HepG2 (cell line): ENCODE measurements at regions not wholly inside any gene's neighbourhood (a gene's known extent, or its start where the extent isn't known, plus 50 kb on each side); places are given as distances from the start of the nearest gene placed in this dataset.

Experiments used
- ATAC-seq: fragments of 200-7000 bp; cut with Tn5 transposase; 3 replicates; pipeline ENCODE4 v1.9.1; 2020; ENCODE audit warnings: mild to moderate bottlenecking, moderate library complexity
- BruUV-seq: library from RNA; stranded (reverse); fragments of 400-500 nt; replicated peaks from 2 replicates; lab custom pipeline; 2021; lab: Mats Ljungman, UMichigan
- CTCF ChIA-PET: fragments of 300-600 bp; formaldehyde crosslinking; extraction: SDS; loops from one replicate; lab custom pipeline; 2021; ENCODE audit warnings: low total read pairs, inconsistent platforms, low intra/inter-chr PET ratio; lab: Yijun Ruan, JAX
- POLR2A ChIA-PET: fragments of 350-600 bp; sonication (Branson Sonifier 250); formaldehyde crosslinking; loops from one replicate; lab custom pipeline; 2020; ENCODE audit warnings: antibody characterized with exemption, inconsistent platforms; lab: Yijun Ruan, JAX
- DNase-seq: peaks from one replicate; pipeline ENCODE4 v3.0.0-alpha.2; 2015; ENCODE audit warnings: low spot score
- FAIRE-seq: peaks from 3 replicates; lab custom pipeline; 2011; peaks lifted over from hg19 to GRCh38; lab: Jason Lieb, UNC
- H2AFZ ChIP-seq: one replicate; pipeline ENCODE4 v1.6.1; 2011; ENCODE audit warnings: low read length, inconsistent platforms
- H3K27ac ChIP-seq: fragments of 300-600 bp; 3 replicates; pipeline ENCODE4 v1.8.0; 2011; ENCODE audit warnings: mixed run types, mild to moderate bottlenecking, mixed read lengths, low read length, inconsistent platforms; ENCODE audit not compliant: insufficient read depth; ENCODE audit errors: extremely low read length
- H3K27me3 ChIP-seq, 2 experiments: fragments of 200-600 bp in 1 of 2; 2 replicates in 1 of 2; 3 replicates in 1 of 2; pipeline versions ENCODE4 v1.6.0 to v1.8.0; 2011; ENCODE audit warnings: low read length in 2 of 2, mild to moderate bottlenecking in 2 of 2, moderate library complexity in 2 of 2, inconsistent platforms in 1 of 2; ENCODE audit not compliant: insufficient read depth in 2 of 2, control insufficient read depth in 1 of 2
- H3K36me3 ChIP-seq, 2 experiments: fragments of 200-600 bp in 1 of 2; replicated peaks in 1 of 2; 2 replicates in 1 of 2; 3 replicates in 1 of 2; pipeline versions ENCODE4 v1.5.1 to v1.8.0; 2011; ENCODE audit warnings: low read length in 2 of 2, inconsistent platforms in 1 of 2; ENCODE audit not compliant: insufficient read depth in 2 of 2, control insufficient read depth in 1 of 2
- H3K4me1 ChIP-seq: 2 replicates; pipeline ENCODE4 v1.5.1; 2012; ENCODE audit warnings: low read length, inconsistent platforms; ENCODE audit not compliant: insufficient read depth
- H3K4me2 ChIP-seq: 2 replicates; pipeline ENCODE4 v1.6.0; 2011; ENCODE audit warnings: low read depth, low read length, inconsistent platforms
- H3K4me3 ChIP-seq, 3 experiments: fragments of 200-600 bp in 1 of 3; sonication (generic), shearing (Covaris generic) in 1 of 3; replicated peaks in 1 of 3; 2 replicates each; pipeline ENCODE4 v1.5.1; 2011 to 2016; ENCODE audit warnings: low read length in 3 of 3, inconsistent platforms in 2 of 3, low read depth in 2 of 3, mild to moderate bottlenecking in 2 of 3, control low read depth in 1 of 3, mixed read lengths in 1 of 3; ENCODE audit not compliant: insufficient read depth in 1 of 3
- H3K79me2 ChIP-seq: one replicate; pipeline ENCODE4 v1.6.1; 2011; ENCODE audit warnings: low read length, inconsistent platforms; ENCODE audit not compliant: insufficient read depth
- H3K9ac ChIP-seq: 2 replicates; pipeline ENCODE4 v1.6.0; 2011; ENCODE audit warnings: mild to moderate bottlenecking, low read depth, low read length, inconsistent platforms; ENCODE audit not compliant: insufficient read depth
- H3K9me3 ChIP-seq: 2 replicates; pipeline ENCODE4 v1.5.1; 2012; ENCODE audit warnings: mild to moderate bottlenecking, low read length
- H4K20me1 ChIP-seq: 2 replicates; pipeline ENCODE4 v1.6.0; 2011; ENCODE audit warnings: inconsistent platforms, mild to moderate bottlenecking, low read length, moderate library complexity; ENCODE audit not compliant: insufficient read depth
- ATF2 ChIP-seq: sonication (generic); formaldehyde crosslinking; IDR thresholded peaks from 2 replicates; pipeline ENCODE4 v1.4.0; 2020; ENCODE audit warnings: missing genetic modification reagents
- CREB1 ChIP-seq, 2 experiments: fragments of 450-650 bp in 1 of 2; IDR thresholded peaks; 2 replicates each; pipeline ENCODE4 v1.6.1; 2016 to 2017; ENCODE audit warnings: control low read depth in 1 of 2, mild to moderate bottlenecking in 1 of 2, missing compliant biosample characterization in 1 of 2, missing genetic modification characterization in 1 of 2
- ESRRA ChIP-seq: sonication (generic); formaldehyde crosslinking; IDR thresholded peaks from 2 replicates; pipeline ENCODE4 v1.5.1; 2020; ENCODE audit warnings: mild to moderate bottlenecking, low read depth, missing genetic modification reagents
- FLYWCH1 ChIP-seq: sonication (generic); formaldehyde crosslinking; IDR thresholded peaks from 2 replicates; pipeline ENCODE4 v1.8.1; 2023; ENCODE audit warnings: mild to moderate bottlenecking, missing genetic modification reagents
- HNRNPLL ChIP-seq: fragments of 200-400 bp; formaldehyde crosslinking; IDR thresholded peaks from 2 replicates; pipeline ENCODE4 v1.6.1; 2017; ENCODE audit warnings: mild to moderate bottlenecking, low read depth, low read length; ENCODE audit not compliant: poor library complexity, severe bottlenecking
- NCOA2 ChIP-seq: sonication (generic); formaldehyde crosslinking; IDR thresholded peaks from 2 replicates; pipeline ENCODE4 v1.8.0; 2022; ENCODE audit warnings: inconsistent platforms
- NR2F6 ChIP-seq, 2 experiments: IDR thresholded peaks; 2 replicates each; pipeline ENCODE4 v1.6.1; 2016; ENCODE audit warnings: antibody characterized with exemption in 1 of 2, mild to moderate bottlenecking in 1 of 2
- PCBP1 ChIP-seq: fragments of 200-400 bp; formaldehyde crosslinking; IDR thresholded peaks from 2 replicates; pipeline ENCODE4 v1.6.1; 2017; ENCODE audit warnings: mild to moderate bottlenecking, low read depth, low read length, borderline replicate concordance
- PHF21A ChIP-seq: sonication (generic); formaldehyde crosslinking; IDR thresholded peaks from 2 replicates; pipeline ENCODE4 v1.5.0; 2020; ENCODE audit warnings: mild to moderate bottlenecking, missing genetic modification reagents
- RNF2 ChIP-seq: fragments of 450-650 bp; conservative IDR thresholded peaks from 2 replicates; pipeline ENCODE4 v1.6.1; 2016; ENCODE audit warnings: low read depth
- U2AF1 ChIP-seq: fragments of 200-400 bp; formaldehyde crosslinking; optimal IDR thresholded peaks from 2 replicates; pipeline ENCODE3; 2017; ENCODE audit warnings: mild to moderate bottlenecking, low read depth, low read length
- YEATS4 ChIP-seq: sonication (generic); formaldehyde crosslinking; IDR thresholded peaks from 2 replicates; pipeline ENCODE4 v1.4.0; 2020; ENCODE audit warnings: missing genetic modification reagents, borderline replicate concordance
- ZMAT3 ChIP-seq: sonication (generic); formaldehyde crosslinking; conservative IDR thresholded peaks from 2 replicates; pipeline ENCODE4 v1.7.0; 2021; ENCODE audit warnings: missing genetic modification reagents
- ZNF263 ChIP-seq: sonication (generic); formaldehyde crosslinking; IDR thresholded peaks from 2 replicates; pipeline ENCODE4 v1.4.0; 2020; ENCODE audit warnings: missing genetic modification reagents
- ZNF382 ChIP-seq: sonication (generic); formaldehyde crosslinking; IDR thresholded peaks from 2 replicates; pipeline ENCODE4 v1.5.0; 2020; ENCODE audit warnings: missing genetic modification reagents, mild to moderate bottlenecking, borderline replicate concordance
- ZNF556 ChIP-seq: sonication (generic); formaldehyde crosslinking; IDR thresholded peaks from 2 replicates; pipeline ENCODE4 v1.4.0; 2020; ENCODE audit warnings: mild to moderate bottlenecking, missing genetic modification reagents, borderline replicate concordance
- WGBS: methylation state at CpG from one replicate; pipeline ENCODE4 v1.1.6; 2017; ENCODE audit warnings: low lambda C conversion rate; 5-methylcytosine and 5-hydroxymethylcytosine counted together
- in situ Hi-C: cut with HindIII; loops from 2 replicates; pipeline ENCODE4 v1.10.0; 2017; ENCODE audit warnings: low pct_unique_long_range_greater_than_20kb; ENCODE audit not compliant: extremely low pct_ligation_motif_present
- intact Hi-C: fragments of 100-400 bp; cut with micrococcal nuclease; formaldehyde crosslinking; loops from one replicate; pipeline ENCODE4 v1.10.0; 2022; ENCODE audit not compliant: unreplicated experiment

GRCh38 chr15:100707229-100707628 lies 104.8 kb downstream of the ASB7 start:
- 21% methylated on average over 4 of the region's 4 CpGs for WGBS
- FAIRE-seq, result no peak
- TF ChIP-seq NR2F6 (IDR thresholded peaks at IDR 0.05) (no peak), NR2F6 (CRISPR knock-in tag; IDR thresholded peaks at IDR 0.05) (no peak), HNRNPLL (no peak), PCBP1 (no peak), PHF21A (CRISPR knock-in tag) (no peak), RNF2 (no peak), CREB1 (IDR thresholded peaks at IDR 0.05) (no peak), CREB1 (CRISPR knock-in tag; IDR thresholded peaks at IDR 0.05) (no peak), ATF2 (CRISPR knock-in tag) (no peak), ZNF556 (CRISPR knock-in tag) (no peak), FLYWCH1 (no peak), NCOA2 (CRISPR knock-in tag) (no peak), ZMAT3 (no peak), ESRRA (CRISPR knock-in tag) (no peak), ZNF382 (CRISPR knock-in tag) (no peak), ZNF263 (CRISPR knock-in tag) (no peak), YEATS4 (CRISPR knock-in tag) (no peak), U2AF1 (no peak)
- Histone ChIP-seq H3K27ac (no peak overlapping the region), H4K20me1 (no peaks in the 10 kb centered on the region), H3K4me3 (no peak overlapping the region), H3K9ac (no peak overlapping the region), H3K79me2 (no peaks in the 10 kb centered on the region), H3K4me2 (no peak overlapping the region), H2AFZ (no peak overlapping the region), H3K27me3 (peaks cover 2 to 32% of the 10 kb centered on the region in 2 experiments; a peak in 3 of 5 replicates), H3K36me3 (no peaks in the 10 kb centered on the region), H3K9me3 (no peaks in the 10 kb centered on the region), H3K4me1 (peaks cover 6% of the 10 kb centered on the region; the same call in 1 of the 2 replicates)
- CTCF ChIA-PET, result no interaction called here
- intact Hi-C loops (no loop called here), in situ Hi-C loops (no loop called here)
- POLR2A ChIA-PET, result no interaction called here
- ATAC-seq, result no peak
- BruUV-seq, result no TSS peak
- no peak for DNase-seq
